HG02943 (cell line): ENCODE measurements at regions not wholly inside any gene's neighbourhood (a gene's known extent, or its start where the extent isn't known, plus 50 kb on each side); places are given as distances from the start of the nearest gene placed in this dataset.
"Not testable (repeated sequence)": the region's sequence is repeated elsewhere in the genome, so short reads cannot be mapped to it uniquely, and the experiment has no call there.

Source experiments
- ATAC-seq: cut with Tn5 transposase; IDR thresholded peaks from one replicate; pipeline ENCODE4 v1.9.1; 2021; ENCODE audit warnings: mild to moderate bottlenecking, low read depth, moderate library complexity; ENCODE audit not compliant: unreplicated experiment

DNA sequence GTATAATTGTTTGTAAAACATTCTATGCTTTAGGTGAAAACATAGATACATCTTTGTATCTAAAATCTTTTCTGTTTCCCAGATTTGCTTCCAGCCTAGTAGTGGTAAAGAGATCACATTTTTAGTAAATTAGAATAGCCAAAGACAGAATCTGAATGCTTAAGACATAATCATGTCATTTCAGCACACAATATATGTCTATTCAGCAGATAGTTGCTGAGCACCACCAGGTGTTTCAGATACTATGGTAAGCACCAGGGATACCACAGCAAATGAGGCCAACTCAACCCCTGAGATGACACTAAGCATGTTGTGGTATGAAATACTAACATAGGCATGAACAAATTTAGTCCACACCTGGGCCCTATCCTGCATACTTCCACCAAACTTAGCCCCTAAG is 195.2 kb upstream of the SOX14 start:
- ATAC-seq, result no peak

DNA sequence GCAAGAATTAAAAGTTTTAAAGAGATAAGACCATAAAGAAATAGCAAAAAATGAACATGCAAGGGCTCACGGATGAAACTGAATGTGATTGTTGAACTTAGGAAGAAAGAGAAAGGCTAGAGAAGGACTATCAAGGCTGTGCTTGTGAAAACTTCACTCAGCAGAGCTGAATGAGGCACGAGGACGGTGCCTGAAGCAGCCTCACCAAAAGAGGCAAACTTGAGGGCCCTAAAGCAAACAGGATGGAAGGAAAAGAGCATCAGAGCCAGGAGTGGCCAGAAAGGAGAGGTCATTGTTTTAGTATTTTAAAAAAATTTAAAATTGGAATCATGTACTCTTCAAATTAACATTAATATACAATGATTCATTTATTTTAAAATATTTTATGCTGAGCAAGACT is 191.2 kb upstream of the SOX14 start:
- ATAC-seq, result no peak

DNA sequence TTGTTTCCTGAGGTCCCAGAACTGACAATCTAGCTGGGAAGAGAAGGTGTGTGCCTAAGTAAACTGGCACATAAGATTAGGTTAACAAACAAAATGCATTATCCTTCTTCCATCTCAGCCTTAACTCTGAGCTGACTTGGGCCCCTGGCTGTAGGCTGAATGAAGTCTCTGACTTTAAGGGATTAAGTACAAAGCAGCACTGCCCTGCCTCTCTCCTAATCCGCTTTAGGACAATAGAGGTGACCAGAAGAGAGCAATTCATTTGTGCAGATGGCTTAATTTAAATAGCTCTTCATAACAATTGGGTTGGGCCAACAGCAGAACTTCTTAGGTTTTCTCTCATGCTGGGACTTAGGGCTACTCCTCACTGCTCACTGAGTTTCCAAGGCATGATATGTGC is 181.6 kb upstream of the SOX14 start:
- no peak for ATAC-seq

DNA sequence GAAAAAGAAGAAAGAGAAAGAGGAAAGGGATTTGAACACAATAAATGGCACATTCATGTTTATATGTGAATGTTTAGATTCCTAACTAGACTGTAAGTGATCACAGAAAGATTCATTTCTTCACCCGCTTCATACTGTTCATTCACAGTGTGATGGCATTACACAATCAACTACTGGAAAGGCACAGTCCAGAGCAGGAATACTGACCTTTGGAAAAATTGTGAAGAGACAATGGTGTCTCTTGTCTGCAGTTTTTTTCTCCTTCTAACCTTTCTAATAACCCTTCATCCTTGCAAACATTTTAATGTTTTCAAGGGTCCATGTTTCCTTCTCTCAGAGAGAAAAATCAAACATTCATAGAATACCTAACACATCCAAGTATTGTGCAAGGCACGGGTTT is 180.9 kb upstream of the SOX14 start:
- ATAC-seq, result no peak

- no peak for ATAC-seq
Observed at GRCh38 chr3:137588871-137589270, 175.2 kb upstream of the SOX14 start.

DNA sequence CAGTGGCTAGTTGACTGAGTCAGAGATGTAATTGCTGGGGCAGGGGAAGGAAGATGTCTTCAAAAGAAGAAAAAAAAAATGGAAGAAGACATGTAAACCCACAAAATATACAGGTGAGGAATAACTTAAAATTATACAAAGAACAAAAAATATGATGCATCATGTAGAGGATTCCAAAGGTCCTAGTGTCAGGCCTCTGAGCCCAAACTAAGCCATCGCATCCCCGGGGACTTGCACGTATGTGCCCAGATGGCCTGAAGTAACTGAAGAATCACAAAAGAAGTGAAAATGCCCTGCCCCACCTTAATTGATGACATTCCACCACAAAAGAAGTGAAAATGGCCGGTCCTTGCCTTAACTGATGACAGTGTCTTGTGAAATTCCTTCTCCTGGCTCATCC is 168.7 kb upstream of the SOX14 start:
- ATAC-seq, result not testable (repeated sequence)

GRCh38 chr3:137610723-137611122 is 153.4 kb upstream of the SOX14 start:
- no peak for ATAC-seq

- no peak for ATAC-seq
Observed at GRCh38 chr3:137612291-137612690, 151.8 kb upstream of the SOX14 start.

DNA sequence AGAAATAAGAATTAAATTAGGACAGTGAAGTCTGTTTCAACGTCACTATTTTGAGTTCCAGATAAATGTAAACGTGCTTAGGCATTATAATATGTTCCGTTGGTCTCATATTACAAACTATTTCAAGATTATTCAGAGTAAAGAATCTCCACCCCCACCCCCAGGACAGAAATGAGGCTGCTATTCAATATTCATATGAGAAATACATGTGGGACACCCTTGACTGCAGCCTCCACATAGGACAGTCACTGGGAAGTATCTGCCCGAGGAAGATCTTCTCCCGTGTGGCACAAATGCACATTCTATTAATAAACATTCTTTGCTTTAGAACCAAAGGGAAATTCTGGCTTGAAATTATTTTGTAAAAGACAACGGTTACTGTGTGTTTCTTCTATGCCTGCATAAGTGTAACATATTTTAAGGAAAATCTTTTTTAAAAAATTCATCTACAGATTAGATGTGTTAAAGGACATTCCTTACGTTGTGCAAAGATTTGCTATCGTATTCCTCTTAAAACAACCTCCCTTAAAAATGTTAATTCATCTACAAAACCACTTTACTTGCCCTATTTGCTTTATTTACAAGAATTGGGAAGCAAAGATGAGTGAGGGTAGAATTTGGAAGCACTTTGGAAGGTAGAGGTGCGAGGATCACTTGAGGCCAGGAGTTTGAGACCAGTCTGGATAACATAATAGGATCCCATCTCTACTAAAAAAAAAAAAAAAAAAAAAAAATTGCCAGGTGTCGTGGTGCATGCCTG is 148.3 kb upstream of the SOX14 start:
- no peak for ATAC-seq

DNA sequence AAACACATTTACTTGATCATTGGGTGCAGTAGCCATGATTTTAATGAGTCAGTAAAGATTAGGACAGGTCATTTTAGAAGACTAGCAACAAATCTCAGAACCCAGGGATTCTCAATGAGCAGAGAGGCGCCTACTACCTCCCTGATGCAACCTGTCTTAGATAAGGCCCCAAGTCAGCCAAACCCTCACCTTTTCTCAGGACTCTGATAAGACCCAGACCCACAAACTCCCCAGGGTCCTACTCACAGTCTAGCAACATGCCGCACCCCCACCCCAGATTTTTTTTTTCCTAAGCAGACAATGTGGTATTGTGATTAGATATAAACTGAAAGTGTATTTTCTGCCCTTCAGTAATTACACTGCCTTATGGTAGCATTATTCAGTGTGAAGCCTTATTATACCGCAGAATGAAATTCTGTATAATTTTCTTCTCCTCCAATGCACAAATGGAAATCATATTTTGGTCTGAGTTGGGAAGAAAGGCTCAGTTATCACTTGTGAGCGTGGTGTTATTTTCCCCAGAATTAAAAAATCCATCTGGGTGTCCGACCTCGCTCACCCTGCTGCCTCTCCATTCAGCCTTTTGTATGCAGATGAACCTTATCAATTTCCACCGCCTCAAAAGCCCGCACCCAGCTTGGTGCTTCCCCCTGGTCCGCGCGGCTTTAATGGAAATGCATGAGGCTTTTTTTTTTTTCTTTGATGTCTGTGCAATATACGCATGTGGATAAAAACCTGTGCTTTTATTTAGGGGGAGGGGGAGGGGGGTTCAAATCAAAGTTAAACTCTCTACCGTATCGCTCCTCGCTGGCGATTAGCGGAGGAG is 122.0 kb upstream of the SOX14 start:
- ATAC-seq, result no peak

GRCh38 chr3:137642831-137643230 is 121.3 kb upstream of the SOX14 start:
- no peak for ATAC-seq

DNA sequence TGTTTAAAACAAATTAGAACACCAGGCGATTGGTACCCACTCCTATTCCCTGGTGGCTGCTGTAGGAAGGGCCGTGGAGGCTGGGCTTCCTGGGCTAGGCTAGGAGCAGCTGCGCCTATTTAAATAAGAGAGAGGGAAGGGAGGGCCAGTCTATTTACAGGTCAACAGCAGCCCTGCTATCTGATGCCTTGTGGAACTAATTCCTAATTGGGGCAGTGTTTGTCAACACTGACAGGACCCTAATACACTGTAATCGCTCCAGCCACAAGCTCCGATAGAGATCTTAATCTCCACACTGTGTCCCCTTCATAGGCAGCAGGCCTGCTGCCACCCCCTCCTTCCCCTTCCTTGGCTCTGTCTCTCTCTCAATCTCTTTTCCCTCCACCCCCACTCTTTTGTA is 116.9 kb upstream of the SOX14 start:
- ATAC-seq, result no peak

- no peak for ATAC-seq
Observed at GRCh38 chr3:137669519-137670060, 94.5 kb upstream of the SOX14 start.

DNA sequence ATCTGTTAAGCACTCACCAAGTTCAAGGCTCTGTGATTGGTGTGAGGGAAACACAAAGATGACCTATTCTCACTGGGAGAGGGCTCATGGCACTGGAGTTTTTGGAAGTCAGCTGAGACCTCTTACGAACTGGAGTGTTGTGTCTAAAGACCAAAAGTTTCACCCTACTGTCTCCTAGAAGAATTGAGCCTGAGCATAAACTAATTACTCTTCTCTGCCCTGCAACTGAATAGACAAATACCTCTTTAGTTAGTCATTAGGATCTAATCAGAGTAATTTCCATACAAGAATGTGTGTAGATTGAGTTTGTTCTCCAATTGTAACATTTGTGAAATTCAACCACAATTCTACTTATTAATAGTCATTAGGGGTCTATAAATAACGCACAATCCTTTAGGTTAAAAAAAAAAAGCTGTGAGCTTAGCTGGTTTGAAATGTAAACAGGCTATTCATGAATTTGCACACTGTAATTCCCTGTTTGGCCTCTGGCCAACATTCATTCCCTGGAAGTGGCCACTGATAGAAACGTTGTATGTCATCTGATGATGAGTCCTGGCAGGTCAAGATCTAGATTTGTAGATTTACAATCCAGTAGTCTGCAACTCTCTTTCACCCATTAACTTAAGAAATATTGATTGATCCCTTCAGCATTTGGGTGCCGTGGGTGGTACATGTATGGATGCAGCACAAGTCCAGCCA is 76.8 kb upstream of the SOX14 start:
- no peak for ATAC-seq

- ATAC-seq, result no peak
Observed at GRCh38 chr3:137692803-137693431, 71.2 kb upstream of the SOX14 start.

DNA sequence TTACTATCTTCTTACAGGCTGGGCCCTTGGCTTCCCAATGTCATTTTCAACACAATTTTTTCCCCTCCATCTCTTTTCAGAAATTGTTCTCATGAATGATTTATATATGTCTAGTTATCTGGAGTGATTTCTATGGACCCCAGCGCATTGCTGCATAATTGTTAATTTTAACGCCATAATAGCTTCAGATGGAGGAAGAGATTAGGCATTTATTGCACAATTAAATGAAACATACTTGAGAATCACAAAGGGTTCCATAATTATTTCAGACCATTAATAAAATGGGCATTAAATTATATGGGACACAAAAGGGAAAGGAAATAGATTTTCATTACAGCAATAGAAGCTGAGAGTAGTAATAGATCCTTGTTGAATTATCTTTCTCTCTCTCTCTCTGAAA is 70.3 kb upstream of the SOX14 start:
- ATAC-seq, result no peak

DNA sequence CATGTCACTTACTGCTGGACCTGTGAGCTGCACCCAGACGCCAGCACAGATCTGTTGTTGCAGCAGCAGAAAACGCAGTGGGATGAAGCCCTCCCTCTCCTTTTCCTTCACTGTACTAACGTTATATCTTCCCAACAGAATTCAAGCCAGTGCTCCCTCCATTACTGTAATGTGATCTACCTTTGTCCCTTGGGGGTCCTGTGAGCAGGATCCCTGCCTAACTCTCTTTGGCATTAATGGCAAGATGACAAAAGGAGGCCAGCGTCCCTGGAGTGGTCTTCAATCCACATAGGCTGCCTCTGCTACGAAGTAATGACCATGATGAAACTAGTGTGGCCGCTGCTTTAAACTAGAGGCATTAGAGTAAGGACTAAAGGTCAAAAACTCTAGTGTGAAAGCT is 69.3 kb upstream of the SOX14 start:
- ATAC-seq, result no peak

DNA sequence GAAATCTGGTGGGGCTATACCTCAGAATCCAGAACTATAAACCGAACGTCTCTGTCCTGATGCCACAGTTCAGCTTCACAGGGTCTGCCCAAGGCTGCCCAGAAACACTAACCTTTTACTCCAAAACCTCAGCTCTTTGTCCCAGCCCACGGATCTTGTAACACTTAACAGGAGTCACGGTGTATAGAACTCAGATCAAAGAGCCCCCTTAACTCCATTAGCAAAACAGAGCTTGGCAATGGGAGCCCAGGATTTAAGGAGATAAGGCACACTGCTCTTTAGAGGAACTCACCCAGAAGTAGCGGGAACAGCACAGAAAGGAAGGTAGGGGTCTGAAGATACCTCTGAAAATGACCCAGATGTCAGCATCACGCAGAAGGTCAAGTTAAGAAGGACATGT is 68.8 kb upstream of the SOX14 start:
- ATAC-seq, result no peak

DNA sequence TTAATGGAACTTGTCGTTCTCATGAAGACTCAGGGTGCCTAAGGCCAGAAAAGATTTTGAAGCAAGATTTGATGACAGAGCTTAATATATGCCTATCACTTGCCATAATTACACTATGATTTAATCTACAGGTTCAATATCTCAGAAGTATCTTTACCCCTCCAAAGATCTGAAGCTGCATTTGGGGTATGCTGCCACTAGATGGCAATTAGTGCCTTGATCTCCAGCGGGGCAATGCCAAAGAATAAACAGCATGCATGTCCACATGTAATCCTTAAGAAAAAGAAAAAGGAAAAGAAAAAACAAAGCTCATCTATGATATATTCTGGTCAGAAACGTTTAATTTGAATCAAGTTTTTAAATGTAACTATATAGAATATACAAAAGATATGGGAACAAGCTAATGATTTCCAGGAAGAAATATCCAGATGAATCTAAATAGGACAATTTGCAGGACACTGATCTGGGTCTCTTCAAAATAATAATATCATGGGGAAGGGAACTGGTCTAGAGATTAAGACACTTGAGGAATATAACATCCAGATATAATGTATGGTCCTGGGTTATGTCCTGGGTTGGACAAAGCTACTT is 55.0 kb upstream of the SOX14 start:
- ATAC-seq, result no peak

- ATAC-seq, result not testable (repeated sequence)
Observed at GRCh38 chr3:137713965-137714364, 50.1 kb upstream of the SOX14 start.
